H1 (cell line): ENCODE measurements at regions not wholly inside any gene's neighbourhood (a gene's known extent, or its start where the extent isn't known, plus 50 kb on each side); places are given as distances from the start of the nearest gene placed in this dataset.

Source experiments
- CTBP2 ChIP-seq: IDR thresholded peaks from 2 replicates; pipeline ENCODE4 v1.7.0; 2011; ENCODE audit warnings: borderline replicate concordance, mild to moderate bottlenecking, moderate library complexity, mixed read lengths, low read length; ENCODE audit not compliant: insufficient read depth, insufficient read length
- TBP ChIP-seq: IDR thresholded peaks from 2 replicates; pipeline ENCODE4 v1.6.1; 2011; ENCODE audit warnings: low read depth, low read length, improper control_type of control experiment

DNA sequence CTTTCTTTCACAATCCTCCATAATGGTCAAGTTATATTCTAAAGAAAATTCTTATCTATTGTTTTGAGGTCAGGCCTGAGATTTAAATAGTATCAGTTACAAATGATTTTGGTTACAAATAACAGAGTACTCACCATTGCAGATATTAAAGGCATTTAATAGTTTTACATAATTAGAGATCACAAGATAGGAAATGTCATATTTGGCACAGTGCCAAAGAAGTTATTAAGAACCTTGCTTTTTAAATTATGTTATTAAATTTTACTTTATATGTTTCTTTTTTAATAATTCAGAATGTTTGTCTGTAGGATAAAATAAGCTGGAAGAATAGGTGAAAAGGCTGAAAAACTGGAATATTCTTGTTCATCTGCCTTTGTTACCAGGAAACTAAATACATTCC, 1174.7 kb downstream of the PCDH18 start (continued):
- TF ChIP-seq CTBP2 (no peak), TBP (no peak)
